Astrocyte (in vitro differentiated cells and primary cell): ENCODE measurements at regions not wholly inside any gene's neighbourhood (a gene's known extent, or its start where the extent isn't known, plus 50 kb on each side); places are given as distances from the start of the nearest gene placed in this dataset.
A peak's percentile ranks its signal among the peaks of the same experiment; 100 is the strongest.

Experiments
- DNase-seq: peaks from one replicate; pipeline ENCODE4 v3.0.0-alpha.2; 2010; ENCODE audit warnings: low read depth
- FAIRE-seq: peaks from 2 replicates; lab custom pipeline; 2011; peaks lifted over from hg19 to GRCh38; lab: Jason Lieb, UNC
- H2AFZ ChIP-seq: 2 replicates; pipeline ENCODE4 v1.6.0; 2012; ENCODE audit warnings: low read depth, low read length, inconsistent platforms
- H3K27ac ChIP-seq: 2 replicates; pipeline ENCODE4 v1.5.1; 2011; ENCODE audit warnings: low read depth, low read length, inconsistent platforms
- H3K27me3 ChIP-seq: 2 replicates; pipeline ENCODE4 v1.6.0; 2011; ENCODE audit warnings: low read length, inconsistent platforms; ENCODE audit not compliant: insufficient read depth
- H3K36me3 ChIP-seq: 2 replicates; pipeline ENCODE4 v1.5.1; 2011; ENCODE audit warnings: low read length, inconsistent platforms; ENCODE audit not compliant: insufficient read depth
- H3K4me1 ChIP-seq: 2 replicates; pipeline ENCODE4 v1.5.1; 2011; ENCODE audit warnings: low read length, inconsistent platforms; ENCODE audit not compliant: insufficient read depth
- H3K4me2 ChIP-seq: 2 replicates; pipeline ENCODE4 v1.6.0; 2012; ENCODE audit warnings: low read length, inconsistent platforms
- H3K4me3 ChIP-seq: 2 replicates; pipeline ENCODE4 v1.5.1; 2011; ENCODE audit warnings: low read depth, mild to moderate bottlenecking, low read length, inconsistent platforms; ENCODE audit not compliant: insufficient read depth
- H3K79me2 ChIP-seq: 2 replicates; pipeline ENCODE4 v1.6.0; 2012; ENCODE audit warnings: mild to moderate bottlenecking, low read length, inconsistent platforms; ENCODE audit not compliant: insufficient read depth
- H3K9ac ChIP-seq: 2 replicates; pipeline ENCODE4 v1.6.0; 2012; ENCODE audit warnings: mild to moderate bottlenecking, low read length, inconsistent platforms
- H3K9me3 ChIP-seq: 2 replicates; pipeline ENCODE4 v1.5.1; 2012; ENCODE audit warnings: low read depth, mild to moderate bottlenecking, low read length, inconsistent platforms; ENCODE audit not compliant: insufficient read depth
- H4K20me1 ChIP-seq: 2 replicates; pipeline ENCODE4 v1.6.0; 2012; ENCODE audit warnings: low read length, inconsistent platforms; ENCODE audit not compliant: insufficient read depth
- H3K27ac Mint-ChIP-seq: one replicate; pipeline ENCODE4 v1.8.0; 2021; ENCODE audit warnings: mild to moderate bottlenecking, mixed read lengths; ENCODE audit not compliant: unreplicated experiment
- H3K27me3 Mint-ChIP-seq: one replicate; pipeline ENCODE4 v1.8.0; 2021; ENCODE audit warnings: low read depth, mixed read lengths; ENCODE audit not compliant: unreplicated experiment
- H3K36me3 Mint-ChIP-seq: one replicate; pipeline ENCODE4 v1.8.0; 2021; ENCODE audit warnings: low read depth, mixed read lengths; ENCODE audit not compliant: unreplicated experiment
- H3K4me1 Mint-ChIP-seq: one replicate; pipeline ENCODE4 v1.8.0; 2021; ENCODE audit warnings: low read depth, mixed read lengths; ENCODE audit not compliant: unreplicated experiment
- H3K4me3 Mint-ChIP-seq: one replicate; pipeline ENCODE4 v1.8.0; 2021; ENCODE audit warnings: mild to moderate bottlenecking, moderate library complexity, mixed read lengths; ENCODE audit not compliant: unreplicated experiment
- H3K9me3 Mint-ChIP-seq: one replicate; pipeline ENCODE4 v1.8.0; 2021; ENCODE audit warnings: mild to moderate bottlenecking, mixed read lengths; ENCODE audit not compliant: unreplicated experiment
- EZH2 ChIP-seq: IDR thresholded peaks from 2 replicates; pipeline ENCODE4 v1.6.1; 2012; ENCODE audit warnings: mild to moderate bottlenecking, low read length, inconsistent platforms; ENCODE audit not compliant: insufficient read depth
- TF ChIP-seq, protein P1 (sequence below): IDR thresholded peaks from 2 replicates; pipeline ENCODE4 v1.5.1; 2011; ENCODE audit warnings: low read depth, mild to moderate bottlenecking, inconsistent platforms, low read length, moderate library complexity; ENCODE audit not compliant: insufficient read depth

DNA sequence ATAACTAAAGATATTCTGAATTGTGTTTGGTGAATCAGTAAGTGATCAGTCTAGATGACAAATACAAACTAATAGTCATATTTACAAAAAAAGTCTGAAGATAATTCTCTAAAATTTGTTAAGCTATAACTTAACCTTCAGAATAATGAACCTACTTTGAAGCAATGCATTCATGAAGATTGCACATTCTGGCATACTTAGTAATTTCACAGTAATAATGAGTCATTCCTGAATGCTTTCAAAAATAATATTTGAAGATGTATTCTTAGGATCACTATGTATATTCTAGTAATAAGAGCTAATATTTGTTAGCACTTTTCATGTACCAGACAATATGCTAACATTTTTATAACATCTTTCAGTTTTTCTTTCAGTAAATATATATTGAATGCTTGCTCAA is 756.7 kb upstream of the SLIT2 start:
- no peaks in the 10 kb centered on the region for H3K9me3 ChIP-seq
- H4K20me1 ChIP-seq, result no peaks in the 10 kb centered on the region
- H3K27ac Mint-ChIP-seq, result no peak overlapping the region
- H2AFZ ChIP-seq, result no peak overlapping the region
- H3K36me3 ChIP-seq, result no peaks in the 10 kb centered on the region
- FAIRE-seq (no peak), DNase-seq (peak; percentile 9)
- no peak overlapping the region for H3K4me2 ChIP-seq
- no peaks in the 10 kb centered on the region for H3K4me1 ChIP-seq
- H3K4me3 ChIP-seq, result no peak overlapping the region
- TF ChIP-seq, protein P1, sequence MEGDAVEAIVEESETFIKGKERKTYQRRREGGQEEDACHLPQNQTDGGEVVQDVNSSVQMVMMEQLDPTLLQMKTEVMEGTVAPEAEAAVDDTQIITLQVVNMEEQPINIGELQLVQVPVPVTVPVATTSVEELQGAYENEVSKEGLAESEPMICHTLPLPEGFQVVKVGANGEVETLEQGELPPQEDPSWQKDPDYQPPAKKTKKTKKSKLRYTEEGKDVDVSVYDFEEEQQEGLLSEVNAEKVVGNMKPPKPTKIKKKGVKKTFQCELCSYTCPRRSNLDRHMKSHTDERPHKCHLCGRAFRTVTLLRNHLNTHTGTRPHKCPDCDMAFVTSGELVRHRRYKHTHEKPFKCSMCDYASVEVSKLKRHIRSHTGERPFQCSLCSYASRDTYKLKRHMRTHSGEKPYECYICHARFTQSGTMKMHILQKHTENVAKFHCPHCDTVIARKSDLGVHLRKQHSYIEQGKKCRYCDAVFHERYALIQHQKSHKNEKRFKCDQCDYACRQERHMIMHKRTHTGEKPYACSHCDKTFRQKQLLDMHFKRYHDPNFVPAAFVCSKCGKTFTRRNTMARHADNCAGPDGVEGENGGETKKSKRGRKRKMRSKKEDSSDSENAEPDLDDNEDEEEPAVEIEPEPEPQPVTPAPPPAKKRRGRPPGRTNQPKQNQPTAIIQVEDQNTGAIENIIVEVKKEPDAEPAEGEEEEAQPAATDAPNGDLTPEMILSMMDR, result no peak
- no peak for TF ChIP-seq EZH2
- H3K27me3 ChIP-seq, result no peaks in the 10 kb centered on the region
- H3K9me3 Mint-ChIP-seq, result no peaks in the 10 kb centered on the region
- no peak overlapping the region for H3K4me3 Mint-ChIP-seq
- H3K27me3 Mint-ChIP-seq, result peaks cover 3% of the 10 kb centered on the region
- H3K9ac ChIP-seq, result no peak overlapping the region
- H3K36me3 Mint-ChIP-seq, result no peaks in the 10 kb centered on the region
- H3K4me1 Mint-ChIP-seq, result no peaks in the 10 kb centered on the region
- no peak overlapping the region for H3K27ac ChIP-seq
- no peaks in the 10 kb centered on the region for H3K79me2 ChIP-seq

- H3K36me3 ChIP-seq, result no peaks in the 10 kb centered on the region
- no peak overlapping the region for H3K4me2 ChIP-seq
- no peak overlapping the region for H2AFZ ChIP-seq
- H3K9me3 ChIP-seq, result no peaks in the 10 kb centered on the region
- Mint-ChIP-seq H3K4me3 (no peak overlapping the region), H3K9me3 (no peaks in the 10 kb centered on the region), H3K27ac (no peak overlapping the region), H3K4me1 (no peaks in the 10 kb centered on the region), H3K27me3 (peaks cover 3% of the 10 kb centered on the region), H3K36me3 (no peaks in the 10 kb centered on the region)
- H3K4me1 ChIP-seq, result no peaks in the 10 kb centered on the region
- H4K20me1 ChIP-seq, result no peaks in the 10 kb centered on the region
- FAIRE-seq (peak; percentile 50), DNase-seq (peak; percentile 18)
- no peak overlapping the region for H3K9ac ChIP-seq
- no peak overlapping the region for H3K4me3 ChIP-seq
- no peaks in the 10 kb centered on the region for H3K27me3 ChIP-seq
- no peaks in the 10 kb centered on the region for H3K79me2 ChIP-seq
- TF ChIP-seq, protein P1, result no peak
- H3K27ac ChIP-seq, result no peak overlapping the region
Measured at GRCh38 chr4:19492606-19493005, 759.1 kb upstream of the SLIT2 start.

- Mint-ChIP-seq H3K27ac (no peak overlapping the region), H3K4me1 (no peaks in the 10 kb centered on the region), H3K36me3 (no peaks in the 10 kb centered on the region), H3K27me3 (no peaks in the 10 kb centered on the region), H3K9me3 (no peaks in the 10 kb centered on the region), H3K4me3 (no peak overlapping the region)
- Histone ChIP-seq H3K27me3 (no peaks in the 10 kb centered on the region), H3K9me3 (no peaks in the 10 kb centered on the region), H3K4me1 (no peaks in the 10 kb centered on the region), H3K36me3 (no peaks in the 10 kb centered on the region), H3K9ac (no peak overlapping the region), H3K4me2 (no peak overlapping the region), H3K27ac (no peak overlapping the region), H2AFZ (no peak overlapping the region), H3K4me3 (no peak overlapping the region), H4K20me1 (no peaks in the 10 kb centered on the region), H3K79me2 (no peaks in the 10 kb centered on the region)
- no peak for FAIRE-seq
- TF ChIP-seq, protein P1, result no peak
- TF ChIP-seq EZH2, result no peak
- no peak for DNase-seq
Measured at GRCh38 chr4:19486400-19486799, 765.3 kb upstream of the SLIT2 start.
